Activated CD4-positive, alpha-beta T cell treated with anti-CD3 and anti-CD28 coated beads for 48 hours (primary cell): ENCODE measurements at regions not wholly inside any gene's neighbourhood (a gene's known extent, or its start where the extent isn't known, plus 50 kb on each side); places are given as distances from the start of the nearest gene placed in this dataset.

Experiments used
- DNase-seq: peaks from one replicate; pipeline ENCODE4 v3.0.0-alpha.2; 2020

DNA sequence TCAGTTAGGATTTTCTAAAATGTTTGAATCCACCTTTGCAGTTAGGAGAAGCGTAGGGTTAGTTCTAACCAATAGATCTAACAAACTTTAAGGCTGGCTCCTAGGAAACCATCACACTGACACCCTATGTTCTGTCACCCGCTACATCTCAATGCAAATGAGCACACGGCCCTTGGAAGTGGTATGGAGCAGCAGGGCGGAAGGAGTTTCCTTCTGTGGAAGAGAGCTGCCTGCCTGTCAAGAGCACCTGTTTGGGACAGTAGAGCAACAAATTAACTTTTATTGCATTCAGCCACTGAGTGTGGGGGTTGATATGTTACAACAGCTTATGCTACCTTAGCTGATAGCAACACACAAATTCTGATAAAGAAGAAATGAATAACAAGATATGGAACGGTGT, 306.9 kb upstream of the RAB6C start:
- no peak for DNase-seq

GRCh38 chr2:129673234-129673633, 306.2 kb upstream of the RAB6C start:
- no peak for DNase-seq

- DNase-seq, result no peak
Observed at GRCh38 chr2:129673847-129674711, 305.4 kb upstream of the RAB6C start.

GRCh38 chr2:129678751-129679150, 300.7 kb upstream of the RAB6C start:
- no peak for DNase-seq

DNA sequence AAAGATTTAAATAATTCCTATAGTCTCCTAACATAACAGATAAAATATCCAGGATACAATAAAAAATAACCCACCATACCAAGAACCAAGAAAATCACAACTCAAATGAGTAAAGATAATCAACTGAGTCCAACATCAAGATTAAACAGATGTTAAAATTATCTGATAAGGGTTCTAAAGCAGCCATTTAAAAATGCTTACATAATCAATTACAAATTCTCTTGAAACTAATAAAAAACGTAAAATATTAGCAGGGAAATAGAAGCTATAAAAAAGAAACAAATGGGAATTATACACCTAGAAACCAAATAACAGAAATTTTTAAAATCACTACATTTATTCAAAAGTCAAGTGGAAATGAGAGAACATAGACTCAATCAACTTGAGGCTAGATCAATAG, 297.7 kb upstream of the RAB6C start:
- no peak for DNase-seq

- DNase-seq, result no peak
Observed at GRCh38 chr2:129689653-129690448, 289.6 kb upstream of the RAB6C start.

- no peak for DNase-seq
Observed at GRCh38 chr2:129695496-129695895, 284.0 kb upstream of the RAB6C start.

GRCh38 chr2:129698593-129698992, 280.9 kb upstream of the RAB6C start:
- no peak for DNase-seq

- no peak for DNase-seq
Observed at GRCh38 chr2:129699781-129700573, 279.5 kb upstream of the RAB6C start.

DNA sequence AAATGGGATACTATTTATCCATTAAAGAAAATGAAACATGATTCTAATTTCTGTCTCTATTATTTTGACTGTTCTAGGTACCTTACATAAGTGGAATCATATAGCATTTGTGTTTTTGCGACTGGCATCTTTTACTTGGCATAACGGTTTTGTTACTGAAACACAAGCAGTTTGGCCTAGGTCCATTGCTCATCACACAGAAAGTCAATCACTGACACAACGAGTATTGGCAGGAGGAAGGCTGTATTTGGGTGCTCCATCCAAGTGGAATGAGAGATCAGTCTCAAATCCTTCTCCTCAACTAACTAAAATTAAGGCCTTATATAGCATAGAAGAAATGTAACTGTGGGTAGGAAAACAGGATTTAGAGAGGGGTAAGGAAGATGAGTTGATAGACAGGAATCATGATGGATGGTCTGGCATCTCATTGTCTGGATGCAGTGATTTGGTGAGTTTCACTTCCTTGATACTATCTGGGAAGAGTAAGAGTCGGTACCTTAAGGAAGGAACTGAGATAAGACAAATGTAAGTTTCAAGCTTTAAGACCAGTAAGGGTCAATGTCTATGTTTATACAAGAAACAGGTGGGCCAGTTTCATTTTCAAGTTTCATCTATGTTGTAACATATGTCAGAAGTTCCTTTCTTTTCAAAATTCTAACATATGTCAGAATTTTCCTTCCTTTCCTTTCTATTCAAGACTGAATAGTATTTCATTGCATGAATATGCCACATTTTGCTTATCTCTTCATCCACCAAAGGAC, 276.9 kb upstream of the RAB6C start:
- DNase-seq, result no peak

DNA sequence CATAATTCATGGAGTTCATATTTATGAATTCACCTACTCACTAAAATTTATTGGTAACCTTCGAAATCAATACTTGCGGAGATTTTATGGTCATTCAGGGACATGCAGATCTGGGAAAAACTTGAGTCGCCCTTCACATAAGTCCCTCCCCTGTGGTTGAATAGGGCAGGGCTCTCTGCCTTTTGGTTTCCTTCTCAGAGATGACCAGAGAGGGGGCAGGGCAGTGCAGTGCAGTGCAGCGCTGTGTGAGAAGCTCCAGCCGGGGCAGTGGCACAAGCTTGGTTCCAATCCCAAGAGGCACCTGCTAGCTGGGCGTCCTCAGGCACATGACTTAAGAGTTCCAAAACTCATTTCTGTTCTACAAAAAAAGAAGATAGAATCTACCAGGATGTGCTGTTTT, 274.4 kb upstream of the RAB6C start:
- DNase-seq, result no peak

- no peak for DNase-seq
Observed at GRCh38 chr2:129707800-129708199, 271.7 kb upstream of the RAB6C start.

DNA sequence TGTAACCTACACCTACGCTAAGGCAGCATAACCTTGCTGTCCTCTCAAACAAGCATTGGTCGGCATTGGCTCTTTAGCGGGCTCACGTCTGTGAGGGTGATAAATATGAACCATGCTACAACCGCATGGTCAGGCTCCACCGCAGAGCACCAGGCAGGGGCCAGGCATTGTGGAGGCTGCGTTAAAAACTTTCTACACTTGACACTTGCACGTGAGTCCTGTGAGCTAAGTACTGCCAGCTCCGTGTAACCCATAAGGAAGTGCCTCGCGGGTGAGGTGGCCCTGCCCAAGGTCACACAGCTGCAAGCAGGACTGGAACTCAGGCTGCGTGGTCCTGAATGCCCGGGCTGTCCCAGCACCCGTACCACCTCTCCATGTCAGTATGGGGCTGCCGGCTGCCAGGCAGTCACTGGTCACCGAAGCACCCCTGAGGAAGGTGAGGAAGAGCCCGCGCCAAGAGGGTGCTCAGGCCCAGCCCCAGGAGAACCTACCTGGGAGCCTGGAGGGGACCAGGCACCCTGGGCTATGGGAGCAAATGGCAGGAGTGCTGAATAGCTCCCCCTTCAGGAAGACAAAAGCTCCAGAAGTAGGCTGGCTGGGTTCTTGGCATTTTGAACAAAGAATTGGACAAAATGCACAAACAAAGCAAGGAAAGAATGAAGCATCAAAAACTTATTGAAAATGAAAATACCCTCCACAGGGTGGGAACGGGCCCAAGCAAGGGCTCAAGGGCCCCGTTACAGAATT, 271.1 kb upstream of the RAB6C start:
- no peak for DNase-seq

GRCh38 chr2:129709001-129709955, 270.2 kb upstream of the RAB6C start:
- DNase-seq, result no peak

- DNase-seq, result no peak
Observed at GRCh38 chr2:129709956-129710598, 269.4 kb upstream of the RAB6C start.

DNA sequence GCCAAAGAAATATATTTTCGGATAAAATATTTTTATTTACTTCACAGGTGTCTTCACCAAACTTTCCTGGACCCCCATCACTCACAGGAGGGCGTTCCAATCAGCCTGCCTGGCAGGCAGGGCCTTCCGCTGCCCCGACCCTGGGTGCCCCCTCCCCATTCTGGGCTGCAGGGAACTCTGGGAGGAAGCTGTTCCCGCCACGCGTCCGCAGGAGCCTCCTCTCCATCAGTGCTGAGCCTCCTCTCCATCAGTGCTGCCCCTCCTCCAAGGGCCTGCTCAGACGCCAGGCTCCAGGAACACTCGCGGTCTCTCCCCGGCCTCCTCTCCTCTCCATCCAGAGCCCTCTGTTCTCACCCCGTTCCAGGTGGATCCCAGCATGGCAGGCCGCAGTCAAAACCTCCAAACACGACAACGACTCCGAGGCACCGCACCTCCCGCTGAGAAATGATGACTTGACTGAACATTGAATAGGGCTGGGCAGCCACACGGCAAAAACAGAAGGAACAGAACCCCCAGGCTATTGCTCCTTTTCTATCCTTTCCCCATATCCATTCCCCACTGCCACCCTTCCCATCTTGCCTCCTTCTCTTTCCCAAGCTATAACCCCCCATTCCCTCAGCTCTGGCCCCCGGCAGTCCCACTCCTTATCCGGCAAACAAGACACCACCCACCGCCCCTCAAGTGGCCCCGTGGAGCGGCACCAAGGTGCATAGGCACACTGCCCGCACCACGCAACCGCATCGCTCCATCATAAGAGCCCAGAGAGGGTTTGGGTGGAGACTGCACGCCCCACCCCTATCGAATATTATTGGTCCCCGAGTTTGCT, 268.6 kb upstream of the RAB6C start:
- DNase-seq, result no peak

GRCh38 chr2:129711816-129712675, 267.4 kb upstream of the RAB6C start:
- DNase-seq, result no peak

- DNase-seq, result no peak
Observed at GRCh38 chr2:129712676-129712985, 266.8 kb upstream of the RAB6C start.
